Mucosa of rectum (tissue), 2 donors: ENCODE measurements at regions not wholly inside any gene's neighbourhood (a gene's known extent, or its start where the extent isn't known, plus 50 kb on each side); places are given as distances from the start of the nearest gene placed in this dataset.

ENCODE experiments used
- H3K27ac ChIP-seq, 2 donors: one replicate each; pipeline ENCODE4 v1.7.0; 2013; ENCODE audit warnings: inconsistent platforms in 2 of 2, low read depth in 2 of 2, low read length in 2 of 2
- H3K27me3 ChIP-seq, 2 donors: one replicate each; pipeline ENCODE4 v1.7.0; 2013; ENCODE audit warnings: low read length in 2 of 2; ENCODE audit not compliant: control insufficient read depth in 2 of 2, insufficient read depth in 2 of 2
- H3K36me3 ChIP-seq, 2 donors: one replicate each; pipeline ENCODE4 v1.7.0; 2013; ENCODE audit warnings: low read length in 2 of 2; ENCODE audit not compliant: control insufficient read depth in 2 of 2, insufficient read depth in 2 of 2
- H3K4me1 ChIP-seq, 2 donors: one replicate each; pipeline ENCODE4 v1.7.0; 2013; ENCODE audit warnings: low read length in 2 of 2, mild to moderate bottlenecking in 1 of 2; ENCODE audit not compliant: control insufficient read depth in 2 of 2, insufficient read depth in 2 of 2
- H3K4me3 ChIP-seq, 2 donors: one replicate each; pipeline ENCODE4 v1.7.0; 2013; ENCODE audit warnings: low read length in 2 of 2
- H3K9ac ChIP-seq, 2 donors: one replicate each; pipeline ENCODE4 v1.7.0; 2013; ENCODE audit warnings: low read length in 2 of 2, low read depth in 1 of 2, mild to moderate bottlenecking in 1 of 2
- H3K9me3 ChIP-seq, 2 donors: one replicate each; pipeline ENCODE4 v1.7.0; 2013; ENCODE audit warnings: low read length in 2 of 2; ENCODE audit not compliant: control insufficient read depth in 2 of 2
- donor health status: healthy.
- donor health status: Normal muscosa, but diverticular disease.

- peaks cover 5 to 8% of the 10 kb centered on the region in 2 donors for H3K4me1 ChIP-seq
- H3K9me3 ChIP-seq = no peaks in the 10 kb centered on the region
- no peak overlapping the region for H3K9ac ChIP-seq
- no peaks in the 10 kb centered on the region for H3K27me3 ChIP-seq
- no peaks in the 10 kb centered on the region for H3K36me3 ChIP-seq
- no peak overlapping the region for H3K27ac ChIP-seq
- no peak overlapping the region for H3K4me3 ChIP-seq
Measured at GRCh38 chr18:47461977-47462376, 210.5 kb upstream of the SKOR2 start.

- Histone ChIP-seq H3K9ac (no peak overlapping the region), H3K27ac (no peak overlapping the region), H3K4me1 (peaks cover 5 to 9% of the 10 kb centered on the region in 2 donors), H3K27me3 (no peaks in the 10 kb centered on the region), H3K36me3 (no peaks in the 10 kb centered on the region), H3K4me3 (no peak overlapping the region), H3K9me3 (no peaks in the 10 kb centered on the region)
Measured at GRCh38 chr18:47461406-47461948, 210.0 kb upstream of the SKOR2 start.

- no peak overlapping the region for H3K27ac ChIP-seq
- no peak overlapping the region for H3K4me3 ChIP-seq
- peaks cover 5 to 13% of the 10 kb centered on the region in 2 donors for H3K4me1 ChIP-seq
Measured at GRCh38 chr18:47458483-47458882, 207.0 kb upstream of the SKOR2 start.

GRCh38 chr18:47457614-47458013 is 206.2 kb upstream of the SKOR2 start:
- no peak overlapping the region for H3K4me3 ChIP-seq

More at GRCh38 chr18:47458483-47458882, 207.0 kb upstream of the SKOR2 start:
- H3K27me3 ChIP-seq = no peaks in the 10 kb centered on the region
- no peaks in the 10 kb centered on the region for H3K36me3 ChIP-seq
- no peak overlapping the region for H3K9ac ChIP-seq
- H3K9me3 ChIP-seq = no peaks in the 10 kb centered on the region

GRCh38 chr18:47453038-47453437 is 201.6 kb upstream of the SKOR2 start:
- Histone ChIP-seq H3K9me3 (no peaks in the 10 kb centered on the region), H3K4me3 (no peak overlapping the region), H3K9ac (no peak overlapping the region), H3K4me1 (peaks cover 5 to 13% of the 10 kb centered on the region in 2 donors), H3K27ac (no peak overlapping the region), H3K27me3 (no peaks in the 10 kb centered on the region), H3K36me3 (no peaks in the 10 kb centered on the region)

More at GRCh38 chr18:47457614-47458013, 206.2 kb upstream of the SKOR2 start:
- Histone ChIP-seq H3K9me3 (no peaks in the 10 kb centered on the region), H3K36me3 (no peaks in the 10 kb centered on the region), H3K4me1 (peaks cover 5 to 13% of the 10 kb centered on the region in 2 donors), H3K9ac (no peak overlapping the region), H3K27ac (no peak overlapping the region), H3K27me3 (no peaks in the 10 kb centered on the region)

- Histone ChIP-seq H3K36me3 (no peaks in the 10 kb centered on the region), H3K27me3 (no peaks in the 10 kb centered on the region), H3K9ac (no peak overlapping the region), H3K4me1 (no peaks in the 10 kb centered on the region), H3K9me3 (no peaks in the 10 kb centered on the region), H3K27ac (no peak overlapping the region), H3K4me3 (no peak overlapping the region)
Measured at GRCh38 chr18:47448956-47449355, 197.5 kb upstream of the SKOR2 start.

- Histone ChIP-seq H3K9ac (no peak overlapping the region), H3K27ac (no peak overlapping the region), H3K36me3 (no peaks in the 10 kb centered on the region), H3K9me3 (no peaks in the 10 kb centered on the region), H3K4me1 (no peaks in the 10 kb centered on the region), H3K27me3 (peaks cover 2 to 9% of the 10 kb centered on the region in 2 donors), H3K4me3 (no peak overlapping the region)
Measured at GRCh38 chr18:47441914-47442313, 190.5 kb upstream of the SKOR2 start.

GRCh38 chr18:47438001-47438400 is 186.5 kb upstream of the SKOR2 start:
- Histone ChIP-seq H3K27ac (no peak overlapping the region), H3K27me3 (peaks cover 2 to 9% of the 10 kb centered on the region in 2 donors), H3K9me3 (no peaks in the 10 kb centered on the region), H3K4me3 (no peak overlapping the region), H3K9ac (no peak overlapping the region), H3K36me3 (no peaks in the 10 kb centered on the region), H3K4me1 (no peaks in the 10 kb centered on the region)

GRCh38 chr18:47436871-47437270 is 185.4 kb upstream of the SKOR2 start:
- H3K36me3 ChIP-seq = no peaks in the 10 kb centered on the region
- no peaks in the 10 kb centered on the region for H3K9me3 ChIP-seq
- H3K4me3 ChIP-seq = no peak overlapping the region
- no peak overlapping the region for H3K9ac ChIP-seq
- no peak overlapping the region for H3K27ac ChIP-seq
- no peaks in the 10 kb centered on the region for H3K4me1 ChIP-seq
- peaks cover 2 to 4% of the 10 kb centered on the region in 2 donors for H3K27me3 ChIP-seq

- Histone ChIP-seq H3K9me3 (no peaks in the 10 kb centered on the region), H3K27ac (no peak overlapping the region), H3K27me3 (no peaks in the 10 kb centered on the region), H3K4me3 (no peak overlapping the region), H3K36me3 (no peaks in the 10 kb centered on the region), H3K4me1 (no peaks in the 10 kb centered on the region), H3K9ac (no peak overlapping the region)
Measured at GRCh38 chr18:47434214-47434746, 182.8 kb upstream of the SKOR2 start.
